ENCODE measurements at regions not wholly inside any gene's neighbourhood (a gene's known extent, or its start where the extent isn't known, plus 50 kb on each side); places are given as distances from the start of the nearest gene placed in this dataset.

- TF ChIP-seq SUZ12 (IDR thresholded peaks at IDR 0.05) = no peak
- TF ChIP-seq, protein P1, sequence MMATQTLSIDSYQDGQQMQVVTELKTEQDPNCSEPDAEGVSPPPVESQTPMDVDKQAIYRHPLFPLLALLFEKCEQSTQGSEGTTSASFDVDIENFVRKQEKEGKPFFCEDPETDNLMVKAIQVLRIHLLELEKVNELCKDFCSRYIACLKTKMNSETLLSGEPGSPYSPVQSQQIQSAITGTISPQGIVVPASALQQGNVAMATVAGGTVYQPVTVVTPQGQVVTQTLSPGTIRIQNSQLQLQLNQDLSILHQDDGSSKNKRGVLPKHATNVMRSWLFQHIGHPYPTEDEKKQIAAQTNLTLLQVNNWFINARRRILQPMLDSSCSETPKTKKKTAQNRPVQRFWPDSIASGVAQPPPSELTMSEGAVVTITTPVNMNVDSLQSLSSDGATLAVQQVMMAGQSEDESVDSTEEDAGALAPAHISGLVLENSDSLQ (IDR thresholded peaks at IDR 0.05) = no peak
- TF ChIP-seq FOXK2 (IDR thresholded peaks at IDR 0.05) = no peak
- no peak for TF ChIP-seq TARDBP (IDR thresholded peaks at IDR 0.05)
- TF ChIP-seq SP1 (IDR thresholded peaks at IDR 0.05) = no peak
- TF ChIP-seq FOXA1 (IDR thresholded peaks at IDR 0.05) = no peak
- no peak for TF ChIP-seq BHLHE40 (IDR thresholded peaks at IDR 0.05; ENCODE audit: borderline replicate concordance)
- no peak for TF ChIP-seq CTBP1 (IDR thresholded peaks at IDR 0.05; ENCODE audit: borderline replicate concordance)
Observed at GRCh38 chr10:123346581-123346980, 192.4 kb downstream of the BUB3 start.

Measured in HEK293T (cell line).